Endodermal cell (in vitro differentiated cells): ENCODE measurements at regions not wholly inside any gene's neighbourhood (a gene's known extent, or its start where the extent isn't known, plus 50 kb on each side); places are given as distances from the start of the nearest gene placed in this dataset.

Experiments used
- DNase-seq: peaks from one replicate; pipeline ENCODE4 v3.0.0-alpha.2; 2017
- H3K27ac ChIP-seq: 2 replicates; pipeline ENCODE4 v1.5.1; 2013; ENCODE audit warnings: mild to moderate bottlenecking, low read depth, low read length, moderate library complexity
- H3K27me3 ChIP-seq: 2 replicates; pipeline ENCODE4 v1.6.1; 2013; ENCODE audit warnings: mild to moderate bottlenecking, low read length, moderate library complexity; ENCODE audit not compliant: insufficient read depth, control insufficient read depth, poor library complexity, severe bottlenecking
- H3K36me3 ChIP-seq: 2 replicates; pipeline ENCODE4 v1.7.0; 2013; ENCODE audit warnings: mild to moderate bottlenecking, low read length, moderate library complexity; ENCODE audit not compliant: control insufficient read depth, insufficient read depth
- H3K4me1 ChIP-seq: one replicate; pipeline ENCODE4 v1.7.0; 2013; ENCODE audit warnings: low read length; ENCODE audit not compliant: control insufficient read depth, insufficient read depth
- H3K4me3 ChIP-seq: 2 replicates; pipeline ENCODE4 v1.5.1; 2013; ENCODE audit warnings: mild to moderate bottlenecking, low read length, moderate library complexity
- H3K9ac ChIP-seq: 2 replicates; pipeline ENCODE4 v1.6.1; 2013; ENCODE audit warnings: mild to moderate bottlenecking, low read length, moderate library complexity; ENCODE audit not compliant: poor library complexity, severe bottlenecking; ENCODE audit errors: extremely low read depth
- H3K9me3 ChIP-seq: 2 replicates; pipeline ENCODE4 v1.6.1; 2013; ENCODE audit warnings: mild to moderate bottlenecking, low read length, moderate library complexity; ENCODE audit not compliant: control insufficient read depth
- H3K27ac Mint-ChIP-seq: 2 replicates; pipeline ENCODE4 v1.8.0; 2020; ENCODE audit warnings: mixed read lengths
- H3K27me3 Mint-ChIP-seq: 2 replicates; pipeline ENCODE4 v1.8.0; 2021; ENCODE audit warnings: mild to moderate bottlenecking, mixed read lengths; ENCODE audit not compliant: insufficient read depth
- H3K36me3 Mint-ChIP-seq: 2 replicates; pipeline ENCODE4 v1.8.0; 2020; ENCODE audit warnings: low read depth, mixed read lengths
- H3K4me1 Mint-ChIP-seq: 2 replicates; pipeline ENCODE4 v1.8.0; 2020; ENCODE audit warnings: mixed read lengths
- H3K4me3 Mint-ChIP-seq: 2 replicates; pipeline ENCODE4 v1.8.0; 2020; ENCODE audit warnings: mild to moderate bottlenecking, moderate library complexity, mixed read lengths
- H3K9me3 Mint-ChIP-seq: 2 replicates; pipeline ENCODE4 v1.8.0; 2020; ENCODE audit warnings: mild to moderate bottlenecking, mixed read lengths
- CTCF ChIP-seq: fragments of 200-600 bp; sonication (generic); conservative IDR thresholded peaks from 2 replicates; pipeline ENCODE4 v1.5.0; 2021; ENCODE audit warnings: antibody characterized with exemption, mild to moderate bottlenecking
- WGBS, 2 experiments: methylation state at CpG; one replicate each; pipeline versions ENCODE4 v1.1.5 to v1.1.7; 2013; ENCODE audit warnings: missing lambda C conversion rate in 2 of 2, mixed read lengths in 1 of 2; ENCODE audit not compliant: insufficient coverage in 1 of 2, insufficient read length in 1 of 2; 5-methylcytosine and 5-hydroxymethylcytosine counted together

GRCh38 chr1:82703951-82704350 is 903.2 kb downstream of the ADGRL2 start:
- no peak overlapping the region for H3K27ac ChIP-seq
- no peaks in the 10 kb centered on the region for H3K4me1 Mint-ChIP-seq
- H3K27ac Mint-ChIP-seq: no peak overlapping the region
- no peak overlapping the region for H3K4me3 Mint-ChIP-seq
- H3K27me3 Mint-ChIP-seq: no peaks in the 10 kb centered on the region
- no peaks in the 10 kb centered on the region for H3K4me1 ChIP-seq
- TF ChIP-seq CTCF: no peak
- no peaks in the 10 kb centered on the region for H3K9me3 ChIP-seq
- no peaks in the 10 kb centered on the region for H3K9me3 Mint-ChIP-seq
- H3K36me3 ChIP-seq: no peaks in the 10 kb centered on the region
- H3K9ac ChIP-seq: no peak overlapping the region
- DNase-seq: no peak
- H3K4me3 ChIP-seq: no peak overlapping the region
- no peaks in the 10 kb centered on the region for H3K27me3 ChIP-seq
- no peaks in the 10 kb centered on the region for H3K36me3 Mint-ChIP-seq

GRCh38 chr1:82700476-82700875 is 899.7 kb downstream of the ADGRL2 start:
- Histone ChIP-seq H3K4me3 (no peak overlapping the region), H3K4me1 (no peaks in the 10 kb centered on the region), H3K9me3 (no peaks in the 10 kb centered on the region), H3K9ac (no peak overlapping the region), H3K27me3 (no peaks in the 10 kb centered on the region), H3K36me3 (no peaks in the 10 kb centered on the region), H3K27ac (no peak overlapping the region)
- DNase-seq: no peak
- Mint-ChIP-seq H3K27ac (no peak overlapping the region), H3K4me3 (no peak overlapping the region), H3K36me3 (no peaks in the 10 kb centered on the region), H3K4me1 (no peaks in the 10 kb centered on the region), H3K27me3 (no peaks in the 10 kb centered on the region), H3K9me3 (no peaks in the 10 kb centered on the region)
- WGBS, 2 experiments: 72 to 94% methylated on average over 2 to 5 of the region's 5 CpGs
- TF ChIP-seq CTCF: no peak

- no peaks in the 10 kb centered on the region for H3K9me3 ChIP-seq
- no peaks in the 10 kb centered on the region for H3K4me1 ChIP-seq
- no peaks in the 10 kb centered on the region for H3K27me3 Mint-ChIP-seq
- H3K27me3 ChIP-seq: no peaks in the 10 kb centered on the region
- H3K4me3 Mint-ChIP-seq: no peak overlapping the region
- H3K9me3 Mint-ChIP-seq: no peaks in the 10 kb centered on the region
- no peaks in the 10 kb centered on the region for H3K36me3 ChIP-seq
- no peak overlapping the region for H3K27ac Mint-ChIP-seq
- H3K4me3 ChIP-seq: no peak overlapping the region
- H3K36me3 Mint-ChIP-seq: no peaks in the 10 kb centered on the region
- H3K4me1 Mint-ChIP-seq: no peaks in the 10 kb centered on the region
- DNase-seq: no peak
- no peak for TF ChIP-seq CTCF
- H3K9ac ChIP-seq: no peak overlapping the region
- WGBS, 2 experiments: 93 to 100% methylated on average over 1 to 8 of the region's 8 CpGs
- H3K27ac ChIP-seq: no peak overlapping the region
Measured at GRCh38 chr1:82697965-82698364, 897.2 kb downstream of the ADGRL2 start.
